ENCODE measurements at regions not wholly inside any gene's neighbourhood (a gene's known extent, or its start where the extent isn't known, plus 50 kb on each side); places are given as distances from the start of the nearest gene placed in this dataset.

GRCh38 chr14:101249676-101250036 lies 311.6 kb upstream of the DIO3 start:
- TF ChIP-seq CTCF (IDR thresholded peaks at IDR 0.05; ENCODE audit: insufficient read depth, low read depth, low read length), result no peak
- TF ChIP-seq EZH2 (IDR thresholded peaks at IDR 0.05; ENCODE audit: insufficient read depth, low read length), result no peak
- H3K9me3 Mint-ChIP-seq (ENCODE audit: unreplicated experiment), result peaks cover 2% of the 10 kb centered on the region

GRCh38 chr14:101250336-101250947 lies 310.9 kb upstream of the DIO3 start:
- Mint-ChIP-seq H3K27ac (ENCODE audit: unreplicated experiment) (no peak overlapping the region), H3K4me3 (ENCODE audit: unreplicated experiment) (no peak overlapping the region), H3K4me1 (ENCODE audit: low read depth, unreplicated experiment) (no peaks in the 10 kb centered on the region), H3K27me3 (ENCODE audit: low read depth, unreplicated experiment) (peaks cover 42% of the 10 kb centered on the region), H3K36me3 (ENCODE audit: low read depth, unreplicated experiment) (no peaks in the 10 kb centered on the region), H3K9me3 (ENCODE audit: unreplicated experiment) (peaks cover 5% of the 10 kb centered on the region)
- FAIRE-seq (no peak), DNase-seq (ENCODE audit: low read depth) (no peak)
- Histone ChIP-seq H3K9ac (ENCODE audit: low read length) (no peak overlapping the region), H4K20me1 (ENCODE audit: insufficient read depth, low read length) (no peaks in the 10 kb centered on the region), H3K9me3 (ENCODE audit: insufficient read depth, low read depth, low read length) (no peaks in the 10 kb centered on the region), H2AFZ (ENCODE audit: low read depth, low read length) (no peak overlapping the region), H3K27ac (ENCODE audit: low read depth, low read length) (no peak overlapping the region), H3K36me3 (ENCODE audit: insufficient read depth, low read length) (no peaks in the 10 kb centered on the region), H3K4me1 (ENCODE audit: insufficient read depth, low read length) (no peaks in the 10 kb centered on the region), H3K4me2 (ENCODE audit: low read length) (no peak overlapping the region), H3K79me2 (ENCODE audit: insufficient read depth, low read length) (no peaks in the 10 kb centered on the region), H3K4me3 (ENCODE audit: insufficient read depth, low read depth, low read length) (no peak overlapping the region), H3K27me3 (ENCODE audit: insufficient read depth, low read length) (no peaks in the 10 kb centered on the region)
- no peak for TF ChIP-seq EZH2 (IDR thresholded peaks at IDR 0.05; ENCODE audit: insufficient read depth, low read length)
- no peak for TF ChIP-seq CTCF (IDR thresholded peaks at IDR 0.05; ENCODE audit: insufficient read depth, low read depth, low read length)

More at GRCh38 chr14:101249676-101250036, 311.6 kb upstream of the DIO3 start:
- Mint-ChIP-seq H3K4me1 (ENCODE audit: low read depth, unreplicated experiment) (no peaks in the 10 kb centered on the region), H3K27ac (ENCODE audit: unreplicated experiment) (no peak overlapping the region), H3K36me3 (ENCODE audit: low read depth, unreplicated experiment) (no peaks in the 10 kb centered on the region), H3K4me3 (ENCODE audit: unreplicated experiment) (no peak overlapping the region), H3K27me3 (ENCODE audit: low read depth, unreplicated experiment) (peaks cover 35% of the 10 kb centered on the region)
- no peaks in the 10 kb centered on the region for H3K4me1 ChIP-seq (ENCODE audit: insufficient read depth, low read length)
- no peak overlapping the region for H3K4me2 ChIP-seq (ENCODE audit: low read length)
- no peak overlapping the region for H3K27ac ChIP-seq (ENCODE audit: low read depth, low read length)
- no peaks in the 10 kb centered on the region for H3K79me2 ChIP-seq (ENCODE audit: insufficient read depth, low read length)
- DNase-seq (ENCODE audit: low read depth), result no peak
- no peaks in the 10 kb centered on the region for H3K36me3 ChIP-seq (ENCODE audit: insufficient read depth, low read length)
- no peaks in the 10 kb centered on the region for H3K27me3 ChIP-seq (ENCODE audit: insufficient read depth, low read length)
- no peak overlapping the region for H3K9ac ChIP-seq (ENCODE audit: low read length)
- no peaks in the 10 kb centered on the region for H3K9me3 ChIP-seq (ENCODE audit: insufficient read depth, low read depth, low read length)
- no peak for FAIRE-seq
- H2AFZ ChIP-seq (ENCODE audit: low read depth, low read length), result no peak overlapping the region
- H3K4me3 ChIP-seq (ENCODE audit: insufficient read depth, low read depth, low read length), result no peak overlapping the region
- H4K20me1 ChIP-seq (ENCODE audit: insufficient read depth, low read length), result no peaks in the 10 kb centered on the region

- Histone ChIP-seq H3K9ac (ENCODE audit: low read length) (no peak overlapping the region), H3K79me2 (ENCODE audit: insufficient read depth, low read length) (no peaks in the 10 kb centered on the region), H2AFZ (ENCODE audit: low read depth, low read length) (no peak overlapping the region), H3K27me3 (ENCODE audit: insufficient read depth, low read length) (no peaks in the 10 kb centered on the region), H3K4me3 (ENCODE audit: insufficient read depth, low read depth, low read length) (no peak overlapping the region), H3K36me3 (ENCODE audit: insufficient read depth, low read length) (no peaks in the 10 kb centered on the region), H4K20me1 (ENCODE audit: insufficient read depth, low read length) (no peaks in the 10 kb centered on the region), H3K4me1 (ENCODE audit: insufficient read depth, low read length) (no peaks in the 10 kb centered on the region), H3K27ac (ENCODE audit: low read depth, low read length) (no peak overlapping the region), H3K9me3 (ENCODE audit: insufficient read depth, low read depth, low read length) (no peaks in the 10 kb centered on the region), H3K4me2 (ENCODE audit: low read length) (no peak overlapping the region)
- H3K9me3 Mint-ChIP-seq (ENCODE audit: unreplicated experiment), result peaks cover 5% of the 10 kb centered on the region
- H3K27me3 Mint-ChIP-seq (ENCODE audit: low read depth, unreplicated experiment), result peaks cover 48% of the 10 kb centered on the region
- H3K4me1 Mint-ChIP-seq (ENCODE audit: low read depth, unreplicated experiment), result no peaks in the 10 kb centered on the region
- no peak for TF ChIP-seq EZH2 (IDR thresholded peaks at IDR 0.05; ENCODE audit: insufficient read depth, low read length)
- TF ChIP-seq CTCF (IDR thresholded peaks at IDR 0.05; ENCODE audit: insufficient read depth, low read depth, low read length), result no peak
- H3K36me3 Mint-ChIP-seq (ENCODE audit: low read depth, unreplicated experiment), result no peaks in the 10 kb centered on the region
- DNase-seq (ENCODE audit: low read depth) (no peak), FAIRE-seq (no peak)
- no peak overlapping the region for H3K27ac Mint-ChIP-seq (ENCODE audit: unreplicated experiment)
- no peak overlapping the region for H3K4me3 Mint-ChIP-seq (ENCODE audit: unreplicated experiment)
These were observed 310.1 kb upstream of the DIO3 start for GRCh38 chr14:101250948-101251811.

Measured in astrocyte (in vitro differentiated cells and primary cell).